Skeletal muscle cell (primary cell): ENCODE measurements at regions not wholly inside any gene's neighbourhood (a gene's known extent, or its start where the extent isn't known, plus 50 kb on each side); places are given as distances from the start of the nearest gene placed in this dataset.
"Not testable (repeated sequence)": the region's sequence is repeated elsewhere in the genome, so short reads cannot be mapped to it uniquely, and the experiment has no call there.

Source experiments
- DNase-seq: peaks from one replicate; pipeline ENCODE4 v3.0.0-alpha.2; 2010; ENCODE audit warnings: low read depth
- H3K4me3 ChIP-seq: 2 replicates; pipeline ENCODE4 v1.5.1; 2011; ENCODE audit warnings: low read depth, mild to moderate bottlenecking, control low read depth, low read length, moderate library complexity

DNA sequence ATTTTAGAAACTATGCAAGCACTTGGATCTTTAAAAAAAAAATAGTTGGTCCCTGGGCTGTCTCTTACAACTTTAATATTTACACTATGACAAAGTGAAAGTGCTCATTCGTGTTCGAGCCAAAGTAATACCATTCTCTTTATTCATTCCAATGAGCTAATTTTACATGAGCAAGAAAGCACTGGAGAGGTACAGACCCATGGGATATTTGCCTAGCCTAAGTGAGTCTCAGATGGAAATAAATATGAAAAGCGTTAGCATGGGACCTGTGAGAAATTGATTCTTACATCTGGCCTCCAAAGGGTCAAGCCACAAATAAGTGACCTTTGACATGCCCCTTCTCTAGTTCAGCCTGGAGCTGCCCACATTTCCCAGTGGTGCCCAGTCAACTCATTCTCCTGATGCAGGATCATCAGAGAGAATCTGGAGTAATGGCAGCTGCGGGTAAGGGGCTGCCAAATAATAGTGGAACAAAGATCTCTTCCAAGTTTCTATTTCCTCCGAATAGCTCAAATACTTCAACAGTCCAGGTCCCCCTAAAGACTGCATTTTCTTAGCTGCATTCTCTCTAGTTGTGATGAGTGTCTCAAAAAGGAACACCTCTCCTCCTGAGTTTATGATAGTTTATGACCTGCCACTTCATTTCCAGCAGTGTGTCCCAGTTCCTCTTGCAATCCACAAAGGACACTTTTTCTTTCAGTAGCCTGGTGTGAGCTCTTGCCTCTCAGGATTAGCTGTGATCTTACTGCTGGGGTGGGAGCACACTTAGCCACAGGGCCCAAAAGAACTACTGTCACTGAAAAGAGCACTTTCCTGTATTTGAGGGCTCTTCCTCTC is 208.2 kb downstream of the DAD1 start:
- no peak overlapping the region for H3K4me3 ChIP-seq
- no peak for DNase-seq

DNA sequence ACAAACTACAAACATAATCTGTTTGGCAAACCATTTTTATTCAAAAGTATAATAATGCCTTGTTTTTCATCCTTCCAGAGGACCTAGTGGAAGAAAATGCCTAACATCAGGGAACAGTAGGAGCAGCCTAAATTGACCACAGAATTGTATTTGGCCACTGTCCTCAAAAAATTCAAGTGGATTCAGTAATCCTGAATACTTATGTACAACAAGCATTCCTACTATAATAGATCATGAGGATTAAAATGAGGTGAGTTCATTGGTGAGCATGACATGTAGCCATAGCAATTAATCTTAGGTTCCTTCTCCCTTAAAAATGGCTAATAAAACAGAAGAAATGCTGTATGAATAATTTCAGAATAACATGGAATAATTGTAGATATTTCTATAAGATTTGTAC is 209.3 kb downstream of the DAD1 start:
- H3K4me3 ChIP-seq = no peak overlapping the region
- no peak for DNase-seq

DNA sequence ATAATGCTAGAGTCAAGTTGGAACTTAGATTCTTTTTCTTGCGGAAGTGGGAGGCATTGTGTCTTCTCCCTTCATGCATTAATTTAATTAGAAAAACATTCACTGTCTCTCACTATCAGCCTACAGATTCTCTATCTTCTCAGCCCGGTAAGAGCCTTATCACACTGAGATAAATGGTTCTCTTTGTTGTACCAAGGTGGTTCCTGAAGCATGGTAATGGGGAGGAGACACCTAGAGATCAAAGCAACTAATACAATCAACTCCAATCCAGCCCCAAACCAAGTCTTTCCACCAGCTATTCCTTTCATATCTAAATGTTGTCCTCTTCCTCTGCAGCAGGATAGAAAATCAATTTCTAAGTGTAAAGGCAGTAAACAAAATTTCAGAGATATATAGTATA is 210.8 kb downstream of the DAD1 start:
- DNase-seq = no peak
- H3K4me3 ChIP-seq = no peak overlapping the region

DNA sequence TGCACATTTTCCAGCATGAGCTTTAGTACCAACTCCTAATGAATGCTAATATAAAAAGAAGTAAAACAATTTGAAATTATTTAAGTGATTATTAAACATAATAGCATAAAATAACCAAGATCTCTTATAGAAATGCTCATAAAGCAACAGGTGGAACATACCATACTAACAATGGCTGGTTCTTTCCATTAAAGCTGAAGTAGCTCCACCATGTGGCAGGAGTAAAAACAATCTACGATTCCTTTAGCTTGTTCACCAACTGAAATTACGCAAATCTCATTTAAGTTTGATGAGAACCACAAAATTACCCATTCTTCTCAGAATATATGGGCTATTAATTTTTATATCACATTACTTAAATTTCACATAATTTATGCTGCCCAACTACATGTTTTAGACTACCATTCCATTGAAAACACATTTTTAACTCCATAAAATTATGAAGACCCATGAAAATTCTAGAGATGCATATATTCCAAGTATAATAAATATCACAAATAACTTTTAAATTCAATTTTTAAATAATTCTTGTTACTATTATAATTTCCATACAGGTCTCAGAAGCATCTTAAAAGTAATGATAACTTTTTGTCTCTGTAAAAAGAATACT is 213.6 kb downstream of the DAD1 start:
- H3K4me3 ChIP-seq = no peak overlapping the region
- DNase-seq = no peak

DNA sequence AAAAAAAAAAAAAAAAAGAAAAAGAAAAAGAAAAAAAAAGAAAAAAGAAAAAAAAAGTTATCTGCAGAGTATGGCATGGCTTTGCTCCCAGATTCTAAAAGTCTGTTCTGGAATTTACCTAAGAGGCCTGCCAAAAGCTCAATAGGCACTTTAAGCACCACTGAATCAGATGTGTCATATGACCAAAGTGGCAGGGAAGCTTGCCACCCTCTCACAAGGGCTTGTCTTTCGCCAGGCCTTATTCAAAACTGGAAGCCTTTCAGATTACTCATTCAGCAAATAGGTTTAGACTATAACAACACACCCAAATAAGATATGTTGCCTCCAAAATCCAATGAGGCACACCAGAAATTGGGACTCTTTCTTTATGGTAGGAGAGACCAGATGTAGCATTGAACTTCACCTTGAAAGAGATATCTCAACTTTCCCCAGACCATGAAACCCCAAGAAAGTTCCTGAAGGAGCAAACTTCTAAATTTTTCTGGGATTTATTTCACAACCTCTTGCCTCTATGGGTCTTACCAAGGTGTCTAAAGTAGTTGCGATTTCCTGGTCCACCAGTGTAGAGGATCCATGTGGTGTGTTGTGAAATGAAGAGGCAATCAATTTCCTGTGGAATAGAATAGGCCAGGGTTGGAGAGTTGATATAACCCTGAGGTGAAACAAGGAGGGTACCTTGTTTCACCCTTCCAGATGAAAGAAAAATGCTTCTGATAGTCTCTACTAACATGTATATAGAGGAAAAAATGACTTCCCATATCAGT is 218.8 kb downstream of the DAD1 start:
- no peak for DNase-seq
- no peak overlapping the region for H3K4me3 ChIP-seq

DNA sequence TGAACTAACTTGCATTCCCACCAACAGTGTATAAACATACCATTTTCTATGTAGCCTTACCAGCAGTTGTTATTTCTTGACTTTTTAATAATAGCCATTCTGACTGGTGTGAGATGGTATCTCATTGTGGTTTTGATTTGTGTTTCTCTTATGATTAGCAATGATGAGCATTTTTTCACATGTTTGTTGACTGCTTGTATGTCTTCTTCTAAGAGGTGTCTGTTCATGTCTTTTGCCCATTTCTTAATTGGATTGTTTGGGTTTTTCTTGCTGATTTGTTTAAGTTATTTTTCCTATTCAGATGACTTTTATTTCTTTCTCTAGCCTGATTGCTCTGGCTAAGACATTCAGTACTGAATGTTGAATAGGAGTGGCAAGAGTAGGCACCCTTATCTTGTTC is 230.3 kb downstream of the DAD1 start:
- no peak overlapping the region for H3K4me3 ChIP-seq
- DNase-seq = no peak

DNA sequence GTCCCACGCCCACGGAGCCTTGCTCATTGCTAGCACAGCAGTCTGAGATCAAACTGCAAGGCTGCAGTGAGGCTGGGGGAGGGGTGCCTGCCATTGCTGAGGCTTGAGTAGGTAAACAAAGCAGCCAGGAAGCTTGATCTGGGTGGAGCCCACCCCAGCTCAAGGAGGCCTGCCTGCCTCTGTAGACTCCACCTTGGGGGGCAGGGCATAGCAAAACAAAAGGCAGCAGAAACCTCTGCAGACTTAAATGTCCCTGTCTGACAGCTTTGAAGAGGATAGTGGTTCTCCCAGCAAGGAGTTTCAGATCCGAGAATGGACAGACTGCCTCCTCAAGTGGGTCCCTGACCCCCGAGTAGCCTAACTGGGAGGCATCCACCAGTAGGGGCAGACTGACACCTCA is 239.7 kb downstream of the DAD1 start:
- not testable (repeated sequence) for H3K4me3 ChIP-seq, DNase-seq

DNA sequence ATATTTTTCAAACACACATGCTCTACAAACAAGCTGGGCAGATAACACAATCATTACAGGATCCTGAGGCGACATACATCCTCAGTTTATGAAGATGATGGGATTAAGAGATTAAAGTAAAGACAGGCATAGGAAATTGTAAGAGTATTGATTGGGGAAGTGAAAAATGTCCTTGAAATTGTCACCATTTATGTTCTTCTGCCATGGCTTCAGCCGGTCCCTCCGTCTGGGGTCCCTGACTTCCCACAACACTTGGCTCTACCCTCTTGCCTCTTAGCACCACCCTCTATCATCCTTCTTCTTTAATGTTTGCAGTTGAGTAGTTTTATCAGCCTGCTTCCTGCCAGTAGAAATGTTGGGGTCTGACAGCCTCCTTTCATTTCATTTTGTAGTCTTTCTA is 244.4 kb downstream of the DAD1 start:
- DNase-seq = no peak
- H3K4me3 ChIP-seq = no peak overlapping the region

DNA sequence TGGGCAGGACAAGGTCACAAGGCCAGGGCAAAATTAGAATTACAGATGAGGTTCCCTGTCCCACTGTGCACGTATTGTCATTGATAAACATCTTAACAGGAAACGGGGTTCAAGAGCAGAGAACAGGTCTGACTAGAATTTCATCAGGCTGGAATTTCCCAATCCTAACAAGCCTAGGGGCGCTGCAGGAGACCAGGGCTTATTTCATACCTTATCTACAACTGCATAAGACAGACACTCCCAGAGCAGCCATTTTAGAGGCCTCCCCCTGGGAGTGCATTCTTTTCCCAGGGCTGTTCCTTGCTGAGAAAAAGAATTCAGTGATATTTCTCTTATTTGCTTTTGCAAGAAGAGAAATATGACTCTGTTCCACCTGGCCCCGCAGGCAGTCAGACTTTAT is 244.8 kb downstream of the DAD1 start:
- DNase-seq, H3K4me3 ChIP-seq: not testable (repeated sequence)

DNA sequence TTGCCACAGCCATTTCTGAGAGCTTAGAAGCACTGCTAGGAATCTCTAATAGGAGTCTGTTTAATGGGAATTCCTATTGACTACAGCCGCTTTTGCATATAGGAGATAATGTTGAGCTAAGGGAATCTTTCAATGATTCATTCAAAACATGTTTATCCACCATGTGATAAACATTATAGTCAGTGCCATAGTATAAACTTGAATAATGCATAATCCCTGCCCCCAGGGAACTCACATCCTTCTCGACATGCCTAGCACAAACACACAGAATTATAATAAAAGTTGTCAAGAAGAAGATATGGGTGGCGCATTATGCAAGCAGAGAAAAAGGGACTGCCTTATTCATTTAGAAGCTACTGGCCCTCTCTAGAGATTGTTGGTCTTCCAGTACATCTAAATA is 248.0 kb downstream of the DAD1 start:
- H3K4me3 ChIP-seq = no peak overlapping the region
- DNase-seq = no peak

DNA sequence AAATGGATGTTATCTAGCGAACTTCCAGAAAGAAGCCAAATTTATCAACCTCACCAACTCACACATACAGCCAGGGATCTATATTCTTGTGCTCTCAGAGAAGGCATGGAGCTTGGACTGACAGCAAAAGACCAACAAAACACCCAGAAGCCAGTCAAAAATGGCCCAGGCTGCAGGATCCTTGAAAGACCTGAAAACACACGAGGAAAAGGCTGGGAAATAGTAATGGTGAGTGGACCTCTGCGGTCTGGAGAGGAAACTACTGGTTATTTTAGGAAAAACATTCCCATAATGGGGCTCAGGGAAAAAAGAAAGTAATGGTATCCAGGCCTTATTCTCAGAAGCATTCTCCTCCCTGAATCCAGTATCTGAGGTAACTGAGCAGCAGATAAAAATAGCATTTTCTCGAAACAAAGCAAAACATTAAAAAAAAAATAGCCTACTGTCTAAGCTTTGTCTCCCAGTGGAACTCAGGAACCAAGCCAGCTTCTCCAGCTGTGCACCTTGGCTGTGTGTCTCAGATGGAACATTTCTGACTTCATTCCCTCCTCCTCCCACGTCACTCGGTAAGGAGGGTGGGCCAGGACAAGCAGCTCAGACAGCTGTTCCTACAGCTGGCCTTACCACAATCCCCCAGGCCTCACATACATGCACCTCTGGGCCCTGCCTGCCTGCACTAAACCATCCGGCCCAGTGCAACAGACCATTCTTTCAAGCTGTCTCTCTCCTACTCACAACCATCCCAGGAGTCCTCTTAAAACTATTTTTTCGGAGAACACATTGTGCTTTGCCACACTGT is 249.9 kb downstream of the DAD1 start:
- peak; percentile 78 for DNase-seq
- H3K4me3 ChIP-seq = no peak overlapping the region

DNA sequence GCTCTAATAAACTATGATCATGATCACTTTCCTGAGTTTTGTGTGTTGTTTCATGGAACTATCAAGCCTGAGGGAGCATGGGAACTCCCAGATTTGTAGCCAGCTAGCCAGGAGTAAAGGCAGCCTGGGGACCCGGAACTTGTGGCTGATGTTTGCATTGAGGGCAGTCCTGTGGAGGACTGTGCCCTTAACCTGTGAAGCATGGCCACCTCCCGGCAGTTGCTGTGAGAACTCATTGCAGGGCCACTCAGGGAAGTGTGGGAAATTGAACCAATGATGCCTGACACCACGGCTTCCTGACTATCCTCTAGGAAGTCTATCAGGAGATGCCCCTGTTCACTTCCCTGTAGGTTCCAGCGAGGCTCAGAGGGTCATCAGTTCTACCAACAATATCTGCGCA is 250.6 kb downstream of the DAD1 start:
- no peak for DNase-seq
- H3K4me3 ChIP-seq = no peak overlapping the region

DNA sequence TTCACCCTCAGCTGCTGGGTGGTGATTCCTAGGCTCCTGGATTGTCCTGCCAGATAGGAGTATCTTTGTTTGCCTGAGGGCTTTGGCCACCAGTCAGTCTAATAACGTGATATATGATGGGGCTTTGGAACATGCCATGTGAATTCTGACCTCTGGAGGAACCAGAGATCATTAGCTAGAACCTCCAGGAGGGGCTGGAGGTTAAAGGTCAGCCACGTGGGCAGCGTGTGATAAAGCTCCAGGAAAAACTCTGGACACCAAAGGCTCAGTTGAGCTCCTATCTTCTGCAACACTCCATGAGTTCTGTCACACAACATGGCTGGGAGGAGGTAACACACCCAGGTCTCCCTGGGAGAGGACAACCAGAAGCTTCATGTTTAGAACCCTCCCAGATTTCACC is 251.1 kb downstream of the DAD1 start:
- DNase-seq = no peak
- no peak overlapping the region for H3K4me3 ChIP-seq

DNA sequence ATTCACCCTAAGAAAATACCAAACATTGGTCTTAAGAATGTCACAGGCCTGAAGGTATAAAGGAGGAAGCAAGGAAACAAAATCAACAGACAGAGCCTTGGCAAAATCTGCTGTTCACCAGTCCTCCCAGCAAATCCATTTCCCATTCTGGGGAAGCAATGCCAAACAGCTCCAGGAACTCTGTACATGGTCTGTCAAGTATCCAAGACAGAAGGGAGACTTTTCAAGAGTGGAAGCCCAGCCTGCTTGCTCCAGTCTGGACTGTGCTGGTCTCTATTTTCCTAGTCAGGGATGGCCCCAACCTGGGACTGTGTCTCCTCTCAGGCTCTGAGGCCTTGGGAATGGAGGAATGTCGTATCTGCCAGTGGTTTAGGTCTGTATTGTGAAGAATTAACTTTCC is 251.5 kb downstream of the DAD1 start:
- H3K4me3 ChIP-seq = no peak overlapping the region
- no peak for DNase-seq

DNA sequence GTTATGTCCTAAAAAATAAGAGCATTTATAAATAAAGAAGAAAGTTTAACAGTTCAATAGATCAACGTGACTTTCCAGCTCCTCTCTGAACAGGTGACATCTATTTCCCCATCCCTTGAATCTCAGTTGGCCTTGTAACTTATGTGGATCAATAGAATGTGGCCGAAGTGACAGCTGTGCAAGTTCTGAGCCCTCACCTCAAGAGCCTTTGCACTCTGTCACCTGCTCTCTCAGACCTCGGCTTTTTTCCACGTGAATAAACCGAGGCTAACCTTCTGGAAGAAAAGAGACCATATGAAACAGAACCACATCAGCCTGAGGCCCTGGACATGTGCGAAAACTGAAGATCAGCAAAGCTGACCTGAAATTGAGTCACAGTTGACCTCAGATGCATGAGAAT is 253.0 kb downstream of the DAD1 start:
- no peak for DNase-seq
- no peak overlapping the region for H3K4me3 ChIP-seq

DNA sequence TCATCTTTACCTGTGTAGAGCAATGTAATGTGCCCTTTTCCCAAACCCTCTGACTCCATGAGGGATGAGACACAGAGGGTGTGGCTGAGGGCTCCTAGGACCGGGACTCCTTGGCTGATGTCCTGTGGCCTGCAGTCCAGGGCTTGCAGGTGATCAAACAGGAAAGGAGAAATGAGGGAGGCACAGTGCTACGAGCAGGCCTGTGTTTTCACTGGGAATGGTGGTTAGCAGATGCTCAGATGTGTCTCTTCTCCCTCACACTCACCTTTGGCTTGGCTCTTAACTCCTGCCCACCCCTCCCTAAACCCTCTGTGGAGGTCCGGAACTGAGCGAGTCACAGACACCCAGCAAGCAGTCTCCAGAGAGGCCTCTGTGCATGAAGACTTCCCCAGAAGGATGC is 254.4 kb downstream of the DAD1 start:
- DNase-seq = no peak
- no peak overlapping the region for H3K4me3 ChIP-seq

DNA sequence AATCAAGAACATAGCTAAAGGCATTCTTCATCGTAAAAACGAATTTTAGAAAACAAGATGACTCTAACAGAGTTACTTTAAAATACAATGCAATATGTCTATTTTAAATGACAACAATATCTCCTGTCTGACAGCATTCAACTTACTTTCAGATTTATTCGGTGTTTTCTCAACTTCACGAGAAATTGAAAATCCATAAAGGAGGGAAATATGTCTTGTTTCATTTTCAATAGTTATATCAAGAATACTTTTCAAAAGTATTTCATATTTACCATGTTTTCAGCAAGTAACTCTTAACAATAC is 254.8 kb downstream of the DAD1 start:
- no peak overlapping the region for H3K4me3 ChIP-seq
- no peak for DNase-seq

DNA sequence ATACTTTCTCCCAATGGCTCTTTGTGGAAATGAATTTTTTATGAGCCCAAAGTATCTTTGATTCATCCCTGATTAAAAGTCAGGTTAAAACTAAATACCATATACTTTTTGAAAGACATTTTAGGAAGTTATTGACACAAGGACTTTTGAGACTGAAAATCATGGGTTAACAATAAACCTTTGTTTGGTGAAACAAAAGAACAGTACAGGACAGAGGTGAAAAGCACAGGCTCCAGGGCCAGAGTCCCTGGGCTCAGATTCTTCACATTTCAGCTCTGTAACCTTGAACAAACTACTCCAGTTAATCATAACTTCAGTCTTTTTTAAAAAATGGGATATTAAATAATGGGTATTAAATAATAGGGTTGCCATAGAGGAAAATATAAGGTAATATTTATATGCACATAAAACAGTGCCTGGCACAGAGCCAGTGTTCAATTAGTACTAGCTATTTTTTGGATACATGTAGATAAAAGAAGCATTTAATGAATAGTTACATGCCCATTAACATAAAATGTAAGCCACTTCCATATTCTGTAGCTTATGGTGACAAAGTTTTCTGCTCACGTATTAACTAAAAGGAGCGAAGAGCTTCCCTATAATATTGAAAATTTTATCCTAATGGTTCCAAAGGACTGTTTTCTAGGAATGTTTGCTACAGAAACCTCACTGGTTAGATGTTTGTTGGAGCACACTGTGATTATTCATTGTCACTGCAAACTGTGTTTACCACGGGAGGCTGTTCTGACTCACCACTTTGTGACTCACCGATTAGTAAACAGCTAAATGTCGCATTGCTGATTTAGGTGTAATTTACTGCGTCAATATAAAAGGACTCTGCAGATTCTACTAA is 255.4 kb downstream of the DAD1 start:
- DNase-seq = no peak

More for the DNA sequence above, 255.4 kb downstream of the DAD1 start:
- no peak overlapping the region for H3K4me3 ChIP-seq
